K562 (cell line): ENCODE measurements at regions not wholly inside any gene's neighbourhood (a gene's known extent, or its start where the extent isn't known, plus 50 kb on each side); places are given as distances from the start of the nearest gene placed in this dataset.

Experiments used
- ATAC-seq: fragments of 200-7000 bp; cut with Tn5 transposase; 3 replicates; pipeline ENCODE4 v1.9.1; 2020; ENCODE audit warnings: moderate library complexity
- BruUV-seq: library from RNA; stranded (reverse); fragments of 400-500 nt; replicated peaks from 2 replicates; lab custom pipeline; 2021; lab: Mats Ljungman, UMichigan
- CTCF ChIA-PET: fragments of 300-600 bp; formaldehyde crosslinking; extraction: SDS; loops from one replicate; lab custom pipeline; 2021; ENCODE audit warnings: low intra/inter-chr PET ratio; lab: Yijun Ruan, JAX
- POLR2A ChIA-PET: fragments of 300-600, 350-650 bp; sonication (Branson Sonifier 250); formaldehyde crosslinking; extraction: SDS; loops from one replicate; lab custom pipeline; 2021; ENCODE audit warnings: antibody characterized with exemption, inconsistent platforms; lab: Yijun Ruan, JAX
- DNase-seq, 4 experiments: peaks; one replicate each; pipeline versions ENCODE4 v3.0.0 to v3.0.0-alpha.2; 2011 to 2018; ENCODE audit warnings: low spot score in 3 of 4, mixed read lengths in 3 of 4; ENCODE audit errors: extremely low read depth in 1 of 4
- FAIRE-seq: peaks from 2 replicates; lab custom pipeline; 2011; peaks lifted over from hg19 to GRCh38; lab: Jason Lieb, UNC
- H2AFZ ChIP-seq: 2 replicates; pipeline ENCODE4 v1.6.0; 2011; ENCODE audit warnings: low read depth, low read length, control low read depth, inconsistent platforms
- H3K27ac ChIP-seq: fragments of 200-600 bp; 3 replicates; pipeline ENCODE4 v1.8.0; 2011; ENCODE audit warnings: low read depth, mild to moderate bottlenecking, control low read depth, inconsistent platforms, low read length, moderate library complexity, mixed read lengths; ENCODE audit errors: extremely low read depth
- H3K27me3 ChIP-seq, 2 experiments: fragments of 300-600 bp in 1 of 2; 2 replicates in 1 of 2; 3 replicates in 1 of 2; pipeline versions ENCODE4 v1.6.0 to v1.8.0; 2011; ENCODE audit warnings: inconsistent platforms in 2 of 2, low read length in 2 of 2, mild to moderate bottlenecking in 1 of 2, mixed read lengths in 1 of 2, moderate library complexity in 1 of 2; ENCODE audit not compliant: control insufficient read depth in 2 of 2, insufficient read depth in 2 of 2
- H3K36me3 ChIP-seq: fragments of 300-600 bp; 3 replicates; pipeline ENCODE4 v1.8.0; 2011; ENCODE audit warnings: mild to moderate bottlenecking, low read length, inconsistent platforms; ENCODE audit not compliant: control insufficient read depth, insufficient read depth
- H3K4me1 ChIP-seq, 2 experiments: fragments of 200-600 bp in 1 of 2; replicated peaks in 1 of 2; 2 replicates in 1 of 2; 3 replicates in 1 of 2; pipeline versions ENCODE4 v1.5.1 to v1.8.0; 2011; ENCODE audit warnings: inconsistent platforms in 2 of 2, low read length in 2 of 2, mild to moderate bottlenecking in 1 of 2, mixed read lengths in 1 of 2, moderate library complexity in 1 of 2; ENCODE audit not compliant: control insufficient read depth in 2 of 2, insufficient read depth in 2 of 2
- H3K4me2 ChIP-seq: 2 replicates; pipeline ENCODE4 v1.6.1; 2011; ENCODE audit warnings: low read length, control low read depth, inconsistent platforms, mixed read lengths; ENCODE audit not compliant: insufficient read depth
- H3K4me3 ChIP-seq: fragments of 200-600 bp; sonication (generic), shearing (Covaris generic); 2 replicates; pipeline ENCODE4 v1.5.1; 2016; ENCODE audit warnings: control low read depth, inconsistent platforms
- H3K79me2 ChIP-seq: fragments of 200-600 bp; 3 replicates; pipeline ENCODE4 v1.8.0; 2011; ENCODE audit warnings: low read length, inconsistent platforms; ENCODE audit not compliant: control insufficient read depth, insufficient read depth
- H3K9ac ChIP-seq, 2 experiments: 2 replicates each; pipeline versions ENCODE4 v1.6.0 to v1.6.1; 2011; ENCODE audit warnings: low read depth in 2 of 2, low read length in 2 of 2, control low read depth in 1 of 2, inconsistent platforms in 1 of 2, mild to moderate bottlenecking in 1 of 2, mixed read lengths in 1 of 2; ENCODE audit not compliant: insufficient read depth in 1 of 2
- H3K9me1 ChIP-seq: one replicate; pipeline ENCODE4 v1.6.0; 2011; ENCODE audit warnings: inconsistent platforms, mild to moderate bottlenecking, low read length, moderate library complexity; ENCODE audit not compliant: control insufficient read depth, insufficient read depth
- H3K9me3 ChIP-seq: replicated peaks from 2 replicates; pipeline ENCODE4 v1.5.1; 2011; ENCODE audit warnings: low read depth, low read length, inconsistent platforms; ENCODE audit not compliant: control insufficient read depth, insufficient read depth
- H4K20me1 ChIP-seq: replicated peaks from 2 replicates; pipeline ENCODE4 v1.6.1; 2011; ENCODE audit warnings: low read length, inconsistent platforms, mixed read lengths; ENCODE audit not compliant: control insufficient read depth, insufficient read depth
- CGGBP1 ChIP-seq: fragments of 250-450 bp; sonication (Bioruptor Pico); IDR thresholded peaks from 2 replicates; pipeline ENCODE4 v1.9.0; 2021; ENCODE audit warnings: mild to moderate bottlenecking
- E2F5 ChIP-seq: sonication (generic); formaldehyde crosslinking; IDR thresholded peaks from 2 replicates; pipeline ENCODE4 v1.8.0; 2022; ENCODE audit warnings: mild to moderate bottlenecking, missing genetic modification reagents
- HMGN3 ChIP-seq: IDR thresholded peaks from 2 replicates; pipeline ENCODE4 v1.6.1; 2011; ENCODE audit warnings: borderline replicate concordance, low read depth, mild to moderate bottlenecking, mixed read lengths, low read length; ENCODE audit not compliant: insufficient read length; ENCODE audit errors: extremely low read depth
- HNRNPK ChIP-seq: fragments of 200-400 bp; formaldehyde crosslinking; IDR thresholded peaks from one replicate; pipeline ENCODE4 v1.6.1; 2018; ENCODE audit warnings: mild to moderate bottlenecking, low read depth, low read length; ENCODE audit not compliant: poor library complexity, severe bottlenecking
- LEF1 ChIP-seq: fragments of 450-650 bp; IDR thresholded peaks from 2 replicates; pipeline ENCODE4 v1.6.1; 2016; ENCODE audit warnings: mild to moderate bottlenecking
- MED1 ChIP-seq: sonication (generic); formaldehyde crosslinking; IDR thresholded peaks from 2 replicates; pipeline ENCODE4 v1.8.1; 2023; ENCODE audit warnings: missing genetic modification reagents, borderline replicate concordance
- MYNN ChIP-seq, 2 experiments: sonication (generic); formaldehyde crosslinking in 1 of 2; IDR thresholded peaks; 2 replicates each; pipeline versions ENCODE4 v1.5.0 to v1.6.1; 2016 to 2020; ENCODE audit warnings: antibody characterized with exemption in 1 of 2, missing genetic modification reagents in 1 of 2
- NFIC ChIP-seq: fragments of 450-650 bp; IDR thresholded peaks from 2 replicates; pipeline ENCODE4 v1.6.1; 2017; ENCODE audit warnings: mild to moderate bottlenecking, inconsistent platforms
- NUFIP1 ChIP-seq: fragments of 450-650 bp; IDR thresholded peaks from 2 replicates; pipeline ENCODE4 v1.6.1; 2018; ENCODE audit not compliant: partially characterized antibody
- PHF21A ChIP-seq: fragments of 450-650 bp; IDR thresholded peaks from 2 replicates; pipeline ENCODE4 v1.6.1; 2017; ENCODE audit warnings: low read depth, borderline replicate concordance
- PURB ChIP-seq: sonication (generic); formaldehyde crosslinking; IDR thresholded peaks from 2 replicates; pipeline ENCODE4 v1.9.0; 2021; ENCODE audit warnings: low read depth, mild to moderate bottlenecking, missing genetic modification reagents
- RBM15 ChIP-seq: fragments of 200-400 bp; formaldehyde crosslinking; IDR thresholded peaks from 2 replicates; pipeline ENCODE4 v1.6.1; 2018; ENCODE audit warnings: mild to moderate bottlenecking, low read length, moderate library complexity; ENCODE audit not compliant: insufficient read depth
- RNF2 ChIP-seq: sonication (generic); IDR thresholded peaks from 2 replicates; pipeline ENCODE4 v1.6.1; 2016
- SRSF1 ChIP-seq: fragments of 200-400 bp; formaldehyde crosslinking; IDR thresholded peaks from 2 replicates; pipeline ENCODE4 v1.6.1; 2017; ENCODE audit warnings: mild to moderate bottlenecking, low read depth, low read length, moderate library complexity
- ZEB2 ChIP-seq: fragments of 450-650 bp; IDR thresholded peaks from 2 replicates; pipeline ENCODE4 v1.6.1; 2016
- ZNF263 ChIP-seq: sonication (generic); formaldehyde crosslinking; IDR thresholded peaks from 2 replicates; pipeline ENCODE4 v1.8.0; 2022; ENCODE audit warnings: mild to moderate bottlenecking, missing genetic modification reagents, borderline replicate concordance
- ZNF655 ChIP-seq: fragments of 250-450 bp; sonication (Bioruptor Pico); IDR thresholded peaks from 2 replicates; pipeline ENCODE4 v1.5.0; 2021
- WGBS: fragments of 100-300 bp; shearing (Covaris generic); methylation state at CpG from one replicate; pipeline ENCODE4 v1.1.6; 2016; ENCODE audit warnings: low coverage, mixed read lengths; ENCODE audit not compliant: insufficient coverage; ENCODE audit errors: missing lambda C conversion rate; 5-methylcytosine and 5-hydroxymethylcytosine counted together
- in situ Hi-C: fragments of 300-500 bp; cut with MboI; formaldehyde crosslinking; loops from 4 replicates; pipeline ENCODE4 v1.15.0; 2018; ENCODE audit warnings: inconsistent platforms, mixed read lengths
- intact Hi-C: fragments of 100-400 bp; cut with micrococcal nuclease; formaldehyde crosslinking; loops from 2 replicates; pipeline ENCODE4 v1.14.2; 2022

DNA sequence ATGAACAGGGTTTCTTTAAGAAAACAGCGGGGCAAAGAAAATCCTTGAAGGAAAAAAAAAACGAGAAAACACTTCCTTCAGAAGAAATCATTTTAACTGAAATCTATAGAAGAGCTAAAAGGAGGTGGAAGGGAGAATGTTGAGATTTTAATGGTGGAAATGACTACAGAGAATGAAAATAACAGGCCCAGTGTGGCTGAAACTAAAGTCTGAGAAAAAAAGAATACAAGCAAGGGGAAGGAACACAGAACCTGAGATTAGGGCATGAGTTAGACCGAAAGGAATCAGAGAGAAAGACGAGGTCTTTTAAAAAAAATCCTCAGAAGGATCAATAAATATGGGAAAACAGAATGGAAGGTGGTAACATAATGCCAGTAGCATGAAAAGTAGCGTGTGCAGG, 1230.0 kb upstream of the TENM3 start:
- DNase-seq: no peak
- Histone ChIP-seq H3K9me1 (no peaks in the 10 kb centered on the region), H3K9ac (no peak overlapping the region), H3K27me3 (no peaks in the 10 kb centered on the region), H3K79me2 (no peaks in the 10 kb centered on the region), H3K27ac (no peak overlapping the region), H3K4me1 (no peaks in the 10 kb centered on the region), H3K36me3 (no peaks in the 10 kb centered on the region), H3K4me2 (no peak overlapping the region), H4K20me1 (no peaks in the 10 kb centered on the region), H2AFZ (no peak overlapping the region), H3K9me3 (no peaks in the 10 kb centered on the region), H3K4me3 (no peak overlapping the region)
- ATAC-seq: no peak
- TF ChIP-seq MED1: no peak
- no peak for TF ChIP-seq HNRNPK
- no peak for TF ChIP-seq RBM15
- BruUV-seq: no TSS peak
- 0% methylated on average over 5 of the region's 5 CpGs for WGBS
- intact Hi-C loops: no loop called here
- CTCF ChIA-PET: no interaction called here
- POLR2A ChIA-PET: no interaction called here
- no peak for FAIRE-seq
- in situ Hi-C loops: no loop called here

GRCh38 chr4:181017038-181017437, 1226.2 kb upstream of the TENM3 start:
- H3K4me2 ChIP-seq: no peak overlapping the region
- POLR2A ChIA-PET: no interaction called here
- no peaks in the 10 kb centered on the region for H3K9me1 ChIP-seq
- no peaks in the 10 kb centered on the region for H3K36me3 ChIP-seq
- H2AFZ ChIP-seq: no peak overlapping the region
- BruUV-seq: no TSS peak
- FAIRE-seq: no peak
- 0% methylated on average over 5 of the region's 5 CpGs for whole genome bisulfite sequencing
- H3K9ac ChIP-seq: no peak overlapping the region
- H3K4me1 ChIP-seq: no peaks in the 10 kb centered on the region
- intact Hi-C loops: no loop called here
- in situ Hi-C loops: no loop called here
- no peak overlapping the region for H3K4me3 ChIP-seq
- H4K20me1 ChIP-seq: no peaks in the 10 kb centered on the region
- no peaks in the 10 kb centered on the region for H3K9me3 ChIP-seq
- CTCF ChIA-PET: no interaction called here
- no peaks in the 10 kb centered on the region for H3K79me2 ChIP-seq
- ATAC-seq: no peak
- H3K27ac ChIP-seq: no peak overlapping the region
- no peaks in the 10 kb centered on the region for H3K27me3 ChIP-seq
- DNase-seq: no peak
- TF ChIP-seq LEF1 (no peak), MYNN (IDR thresholded peaks at IDR 0.05) (no peak), MYNN (CRISPR knock-in tag; IDR thresholded peaks at IDR 0.05) (no peak), PURB (CRISPR knock-in tag) (no peak), CGGBP1 (CRISPR knock-in tag) (no peak), NUFIP1 (no peak), NFIC (no peak), HMGN3 (no peak), ZNF655 (no peak), RNF2 (no peak), ZNF263 (CRISPR knock-in tag) (no peak), E2F5 (CRISPR knock-in tag) (no peak), ZEB2 (no peak), SRSF1 (no peak), PHF21A (no peak)
